ENCODE measurements at regions not wholly inside any gene's neighbourhood (a gene's known extent, or its start where the extent isn't known, plus 50 kb on each side); places are given as distances from the start of the nearest gene placed in this dataset.

- no peak for DNase-seq
Measured at GRCh38 chr16:88290850-88291830, 91.6 kb upstream of the ZNF469 start.

GRCh38 chr16:88292007-88292970 lies 90.5 kb upstream of the ZNF469 start:
- DNase-seq = no peak

- DNase-seq = no peak
Measured at GRCh38 chr16:88293097-88293496, 89.7 kb upstream of the ZNF469 start.

- DNase-seq = no peak
Measured at GRCh38 chr16:88295671-88296436, 86.9 kb upstream of the ZNF469 start.

- no peak for DNase-seq
Measured at GRCh38 chr16:88296437-88297177, 86.2 kb upstream of the ZNF469 start.

- DNase-seq = no peak
Measured at GRCh38 chr16:88297178-88297720, 85.5 kb upstream of the ZNF469 start.

DNA sequence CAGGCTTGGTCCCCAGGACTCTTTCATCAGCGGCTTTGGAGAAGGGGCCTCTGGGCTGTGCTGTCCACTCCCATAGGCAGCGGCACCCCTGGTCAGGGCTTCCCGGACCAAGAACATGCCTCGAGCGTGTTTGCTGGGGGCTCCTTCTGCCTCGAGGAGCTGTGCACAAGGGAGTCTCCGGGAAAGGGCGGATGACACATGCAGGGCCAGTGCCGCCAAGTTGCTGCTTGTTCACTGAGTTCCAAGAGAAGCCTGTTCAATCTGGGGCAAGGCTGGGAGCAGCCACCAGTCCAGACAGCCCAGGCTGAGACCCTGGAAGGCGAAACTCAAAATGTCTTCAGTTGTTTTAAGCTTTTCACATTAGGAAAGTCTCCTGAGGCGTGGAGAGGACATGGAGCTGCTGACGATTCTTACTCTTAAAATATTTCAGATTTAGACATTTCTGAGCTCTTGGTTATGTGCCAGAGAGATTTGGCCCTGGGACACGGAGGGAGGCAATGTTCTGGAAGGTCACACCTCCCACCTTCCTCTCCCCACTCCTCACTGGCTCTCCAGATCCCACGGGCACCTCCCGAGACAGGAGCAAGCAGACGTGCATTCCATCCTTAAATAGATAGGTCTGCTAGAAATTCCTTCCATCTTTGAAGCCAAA lies 84.5 kb upstream of the ZNF469 start:
- DNase-seq = no peak

- DNase-seq = peak; percentile 2 to 12
Measured at GRCh38 chr16:88298833-88299745, 83.7 kb upstream of the ZNF469 start.

- no peak for DNase-seq
Measured at GRCh38 chr16:88299751-88300462, 82.9 kb upstream of the ZNF469 start.

GRCh38 chr16:88300463-88300835 lies 82.3 kb upstream of the ZNF469 start:
- no peak for DNase-seq

GRCh38 chr16:88301431-88301830 lies 81.3 kb upstream of the ZNF469 start:
- DNase-seq = no peak

DNA sequence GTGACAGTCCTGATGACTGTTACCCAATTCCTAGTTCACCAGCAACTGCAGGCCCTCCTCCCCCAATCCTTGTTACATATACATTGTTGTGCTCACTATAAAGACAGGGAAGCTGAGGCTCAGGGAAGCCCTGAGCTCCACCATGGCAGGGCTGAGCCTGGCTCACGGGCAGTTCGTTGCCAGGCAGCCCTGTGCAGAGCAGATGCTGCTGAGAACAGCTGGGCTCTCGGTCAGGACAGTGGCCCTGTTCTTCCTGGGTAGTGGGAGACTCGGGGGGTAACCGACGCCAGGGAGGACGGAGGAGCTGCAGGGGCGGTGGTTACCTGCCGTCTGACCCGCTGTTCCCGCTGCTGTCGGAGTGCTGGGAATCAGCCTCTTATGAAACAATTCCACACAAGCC lies 80.9 kb upstream of the ZNF469 start:
- DNase-seq = no peak

DNA sequence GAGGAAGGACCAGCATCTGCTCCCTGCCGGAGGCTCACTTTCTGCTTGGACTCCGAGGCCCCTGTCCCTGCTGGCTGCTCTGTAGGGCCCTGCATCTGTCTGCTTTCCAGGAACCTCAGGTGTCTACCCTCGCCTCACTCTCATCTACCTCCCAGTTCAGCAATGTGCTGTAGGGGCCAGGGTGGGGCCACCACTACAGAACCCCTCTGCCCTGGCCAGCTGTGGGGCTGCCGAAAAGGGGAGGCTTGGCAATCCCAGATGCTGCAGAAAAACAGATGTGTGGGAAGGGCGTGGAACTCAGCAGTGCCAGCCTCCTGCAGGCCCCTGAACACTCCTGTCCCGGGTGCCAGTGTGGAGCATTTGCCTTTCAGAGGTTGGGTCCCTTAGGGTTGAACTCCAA lies 80.1 kb upstream of the ZNF469 start:
- DNase-seq = no peak

DNA sequence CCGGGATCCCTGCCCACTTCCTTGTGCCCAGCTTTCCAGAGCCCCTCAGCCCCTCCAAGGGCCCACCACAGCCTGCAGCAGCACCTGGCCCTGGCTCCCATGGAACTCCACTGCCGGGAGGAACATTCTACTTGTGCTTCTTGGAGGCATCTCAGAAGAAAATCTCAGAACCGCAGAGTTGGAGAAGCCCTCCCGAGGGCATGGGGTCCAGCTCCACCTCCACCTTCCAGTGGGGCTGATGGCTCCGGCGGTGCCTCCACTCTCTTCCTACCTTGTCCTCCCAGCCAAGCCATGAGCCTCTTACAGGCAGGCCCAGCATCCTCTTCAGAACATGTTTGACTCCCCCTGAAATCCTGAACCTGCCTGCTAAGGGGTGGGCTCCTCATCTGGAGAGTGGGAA lies 79.4 kb upstream of the ZNF469 start:
- no peak for DNase-seq

DNA sequence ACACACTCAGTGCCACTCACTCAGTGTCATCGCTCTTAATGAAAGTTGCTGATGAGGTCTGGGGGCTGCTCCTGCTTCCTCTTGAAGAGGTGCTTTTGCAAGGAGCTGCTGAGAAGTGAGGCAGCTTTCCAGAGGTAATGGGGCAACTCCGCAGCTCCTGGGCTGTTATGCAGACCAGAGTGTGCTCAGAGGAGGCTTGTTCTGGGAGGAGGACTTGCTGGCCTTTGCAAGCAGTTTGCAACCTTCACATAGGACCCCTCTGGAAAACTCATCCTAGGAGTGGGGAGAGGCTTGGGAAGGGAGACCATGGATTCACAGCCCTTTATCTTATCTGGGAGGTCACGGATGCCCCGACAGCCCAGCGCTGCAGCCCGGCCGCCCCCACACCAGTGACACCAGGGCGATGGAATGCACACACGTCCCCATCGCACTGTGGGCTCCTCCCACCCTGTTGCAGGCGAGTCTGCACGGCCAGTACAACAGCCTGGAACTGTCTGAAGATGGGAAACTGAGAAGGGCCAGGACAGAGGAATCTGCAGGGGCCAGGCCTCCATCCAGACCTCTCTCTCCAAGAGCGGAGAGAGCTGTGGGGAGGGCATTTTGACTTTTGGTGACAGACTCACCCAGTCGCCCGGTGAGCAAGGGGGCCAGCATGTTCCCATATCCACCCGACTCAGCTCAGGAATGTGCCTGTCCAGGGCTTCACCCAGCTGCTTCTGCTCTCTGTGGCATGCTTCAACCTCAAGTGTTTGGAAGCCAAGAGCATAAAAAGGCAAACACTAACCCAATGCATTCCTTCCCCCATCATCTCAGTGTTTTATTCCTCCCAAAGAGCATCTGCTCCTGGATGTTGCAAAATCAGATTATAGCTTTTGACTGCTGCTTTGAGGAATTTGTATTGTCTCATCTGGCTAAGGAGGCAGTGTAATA lies 78.6 kb upstream of the ZNF469 start:
- DNase-seq = no peak

DNA sequence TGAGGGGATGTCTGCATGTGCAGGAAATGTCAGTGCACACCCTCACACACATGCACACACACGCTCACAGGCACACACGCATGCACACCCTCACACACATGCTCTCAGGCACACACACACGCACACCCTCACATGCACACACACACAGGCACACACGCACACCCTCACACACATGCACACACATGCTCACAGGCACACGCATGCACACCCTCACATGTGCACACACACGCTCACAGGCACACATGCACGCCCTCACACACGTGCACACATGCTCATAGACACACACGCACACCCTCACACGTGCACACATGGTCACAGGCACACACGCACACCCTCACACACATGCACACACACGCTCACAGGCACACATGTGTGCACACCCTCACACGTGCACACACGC lies 77.6 kb upstream of the ZNF469 start:
- no peak for DNase-seq

DNA sequence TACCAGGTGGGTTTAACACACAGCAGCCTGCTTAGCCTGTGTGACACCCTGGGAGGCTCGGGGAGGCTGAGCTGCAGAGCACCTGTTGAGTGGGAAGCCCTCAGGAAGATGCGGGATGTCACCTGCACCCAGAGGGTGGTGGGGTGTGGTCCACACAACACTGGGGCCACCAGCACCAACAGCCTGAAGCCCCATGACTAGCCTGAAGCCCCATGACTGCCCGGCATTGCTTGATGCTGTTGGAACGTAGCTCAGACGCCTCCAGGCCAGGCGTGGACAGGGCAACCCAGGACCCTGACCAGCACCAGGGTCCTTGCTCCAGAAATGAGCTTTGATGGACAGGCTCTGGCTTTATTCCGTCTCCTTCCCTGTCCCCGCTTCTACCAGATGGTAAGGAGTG lies 76.3 kb upstream of the ZNF469 start:
- DNase-seq = no peak

GRCh38 chr16:88306860-88307545 lies 75.8 kb upstream of the ZNF469 start:
- DNase-seq = peak; percentile 3 to 9
